Endothelial cell of umbilical vein (primary cell): ENCODE measurements at regions not wholly inside any gene's neighbourhood (a gene's known extent, or its start where the extent isn't known, plus 50 kb on each side); places are given as distances from the start of the nearest gene placed in this dataset.

ENCODE experiments used
- BruUV-seq: library from RNA; stranded (reverse); fragments of 400-500 nt; replicated peaks from 2 replicates; lab custom pipeline; 2021; lab: Mats Ljungman, UMichigan
- CTCF ChIA-PET: fragments of 300-600, 350-600 bp; sonication (Branson Sonifier 250); formaldehyde crosslinking; loops from one replicate; lab custom pipeline; 2021; ENCODE audit warnings: antibody characterized with exemption, inconsistent platforms; lab: Charles Lee
- POLR2A ChIA-PET: fragments of 300-600, 350-600 bp; sonication (Branson Sonifier 250); formaldehyde crosslinking; loops from one replicate; lab custom pipeline; 2021; ENCODE audit warnings: antibody characterized with exemption, inconsistent platforms; lab: Charles Lee
- DNase-seq: peaks from one replicate; pipeline ENCODE4 v3.0.0-alpha.2; 2011; ENCODE audit warnings: low read depth, low spot score
- FAIRE-seq: peaks from 2 replicates; lab custom pipeline; 2011; peaks lifted over from hg19 to GRCh38; lab: Jason Lieb, UNC
- H2AFZ ChIP-seq: 2 replicates; pipeline ENCODE4 v1.6.0; 2012; ENCODE audit warnings: low read depth, low read length, control low read depth, inconsistent platforms
- H3K27ac ChIP-seq: 2 replicates; pipeline ENCODE4 v1.5.1; 2011; ENCODE audit warnings: low read depth, mild to moderate bottlenecking, control low read depth, low read length, moderate library complexity; ENCODE audit not compliant: insufficient read depth
- H3K27me3 ChIP-seq, 2 experiments: 2 replicates each; pipeline versions ENCODE4 v1.6.0 to v1.6.1; 2011; ENCODE audit warnings: low read length in 2 of 2, mixed read lengths in 1 of 2; ENCODE audit not compliant: control insufficient read depth in 2 of 2, insufficient read depth in 2 of 2
- H3K36me3 ChIP-seq, 2 experiments: 2 replicates in 1 of 2; 3 replicates in 1 of 2; pipeline ENCODE4 v1.5.1; 2011; ENCODE audit warnings: low read length in 2 of 2, mild to moderate bottlenecking in 1 of 2, moderate library complexity in 1 of 2; ENCODE audit not compliant: control insufficient read depth in 2 of 2, insufficient read depth in 2 of 2; ENCODE audit errors: extremely low read depth in 1 of 2
- H3K4me1 ChIP-seq: 3 replicates; pipeline ENCODE4 v1.5.1; 2011; ENCODE audit warnings: mild to moderate bottlenecking, low read length; ENCODE audit not compliant: control insufficient read depth, insufficient read depth; ENCODE audit errors: extremely low read depth
- H3K4me2 ChIP-seq: 2 replicates; pipeline ENCODE4 v1.6.1; 2011; ENCODE audit warnings: low read length, control low read depth, mixed read lengths; ENCODE audit not compliant: insufficient read depth
- H3K4me3 ChIP-seq, 3 experiments: fragments of 200-600 bp in 1 of 3; sonication (generic), shearing (Covaris generic) in 1 of 3; replicated peaks in 1 of 3; 2 replicates each; pipeline ENCODE4 v1.5.1; 2011 to 2016; ENCODE audit warnings: control low read depth in 3 of 3, low read length in 3 of 3, mild to moderate bottlenecking in 2 of 3, inconsistent platforms in 1 of 3, low read depth in 1 of 3, moderate library complexity in 1 of 3; ENCODE audit not compliant: insufficient read depth in 1 of 3
- H3K79me2 ChIP-seq: 2 replicates; pipeline ENCODE4 v1.6.0; 2012; ENCODE audit warnings: low read length, inconsistent platforms; ENCODE audit not compliant: control insufficient read depth, insufficient read depth
- H3K9ac ChIP-seq: replicated peaks from 2 replicates; pipeline ENCODE3; 2011; ENCODE audit warnings: low read length, control low read depth; ENCODE audit not compliant: insufficient read depth; ENCODE audit errors: extremely low read depth
- H3K9me1 ChIP-seq: replicated peaks from 3 replicates; pipeline ENCODE4 v1.6.0; 2011; ENCODE audit warnings: mild to moderate bottlenecking, low read length; ENCODE audit not compliant: control insufficient read depth, insufficient read depth; ENCODE audit errors: extremely low read depth
- H3K9me3 ChIP-seq: replicated peaks from 2 replicates; pipeline ENCODE4 v1.5.1; 2012; ENCODE audit warnings: low read length, inconsistent platforms; ENCODE audit not compliant: control insufficient read depth, insufficient read depth
- H4K20me1 ChIP-seq: replicated peaks from 2 replicates; pipeline ENCODE3; 2011; ENCODE audit warnings: mild to moderate bottlenecking, low read length; ENCODE audit not compliant: control insufficient read depth, insufficient read depth; ENCODE audit errors: extremely low read depth
- EZH2 ChIP-seq: IDR thresholded peaks from 2 replicates; pipeline ENCODE4 v1.6.1; 2012; ENCODE audit warnings: borderline replicate concordance, low read depth, mild to moderate bottlenecking, moderate library complexity, low read length, inconsistent platforms; ENCODE audit not compliant: severe bottlenecking
- FOS ChIP-seq: IDR thresholded peaks from 2 replicates; pipeline ENCODE4 v1.6.1; 2011; ENCODE audit warnings: mild to moderate bottlenecking, low read length, moderate library complexity, borderline replicate concordance; ENCODE audit not compliant: insufficient read depth
- GATA2 ChIP-seq: IDR thresholded peaks from 2 replicates; pipeline ENCODE4 v1.7.0; 2011; ENCODE audit warnings: low read depth, mild to moderate bottlenecking, moderate library complexity, mixed read lengths, low read length; ENCODE audit not compliant: insufficient read length, insufficient read depth
- JUN ChIP-seq: IDR thresholded peaks from 2 replicates; pipeline ENCODE4 v1.6.1; 2011; ENCODE audit warnings: borderline replicate concordance, low read depth; ENCODE audit not compliant: insufficient read length, insufficient read depth
- MYC ChIP-seq: IDR thresholded peaks from one replicate; pipeline ENCODE4 v1.6.1; 2011; ENCODE audit warnings: mild to moderate bottlenecking, low read depth, low read length
- POLR2A ChIP-seq: IDR thresholded peaks from 2 replicates; pipeline ENCODE4 v1.6.1; 2012; ENCODE audit warnings: low read depth, mild to moderate bottlenecking, control low read depth, low read length
- POLR2AphosphoS5 ChIP-seq: IDR thresholded peaks from 2 replicates; pipeline ENCODE4 v1.6.1; 2012; ENCODE audit warnings: low read depth, mild to moderate bottlenecking, control low read depth, low read length, moderate library complexity; ENCODE audit not compliant: insufficient read depth
- dilution Hi-C: fragments of 300-500 bp; cut with MboI; formaldehyde crosslinking; loops from one replicate; pipeline ENCODE4 v1.15.0; 2019; ENCODE audit warnings: low sequenced_read_pairs; ENCODE audit not compliant: extremely low pct_ligation_motif_present
- intact Hi-C: fragments of 100-400 bp; cut with micrococcal nuclease; formaldehyde crosslinking; loops from one replicate; pipeline ENCODE4 v1.10.0; 2022
- TF ChIP-seq, protein P1 (sequence below): IDR thresholded peaks from 2 replicates; pipeline ENCODE4 v1.6.1; 2011; ENCODE audit not compliant: insufficient read depth, insufficient read length
- TF ChIP-seq, protein P2 (sequence below), 2 donors: IDR thresholded peaks; 1 replicate in 1 of 2; 2 replicates in 1 of 2; pipeline ENCODE4 v1.5.1; 2011; ENCODE audit warnings: low read length in 2 of 2, mild to moderate bottlenecking in 2 of 2, moderate library complexity in 2 of 2, control low read depth in 1 of 2, inconsistent platforms in 1 of 2, low read depth in 1 of 2; ENCODE audit not compliant: insufficient read depth in 1 of 2; ENCODE audit errors: extremely low read depth in 1 of 2

DNA sequence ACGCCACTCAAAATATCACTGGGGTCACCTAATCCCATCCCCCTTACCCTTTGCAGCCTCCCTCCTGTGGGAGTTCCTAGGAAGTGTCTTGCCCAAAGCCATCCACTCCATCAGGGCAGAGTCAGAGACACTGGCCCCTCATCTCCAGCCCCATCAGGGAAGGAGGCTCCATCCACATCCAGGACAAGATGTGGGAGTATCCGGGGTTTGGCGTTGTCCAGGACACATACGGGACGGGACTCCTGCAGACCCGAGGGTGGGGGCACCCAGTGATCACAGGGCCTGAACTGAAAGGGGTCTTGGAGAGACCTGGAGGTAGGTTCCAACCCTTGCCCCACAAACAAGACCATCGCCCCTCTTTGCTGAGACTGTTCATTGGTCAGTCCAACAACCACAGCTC, 348.2 kb downstream of the MATN1 start:
- intact Hi-C loops (no loop called here), dilution Hi-C loops (no loop called here)
- H3K4me2 ChIP-seq, result no peak overlapping the region
- H3K36me3 ChIP-seq, result no peaks in the 10 kb centered on the region
- no peak overlapping the region for H3K4me3 ChIP-seq
- H3K9ac ChIP-seq, result no peak overlapping the region
- ChIA-PET POLR2A (no interaction called here), CTCF (no interaction called here)
- H3K4me1 ChIP-seq, result no peaks in the 10 kb centered on the region
- no peaks in the 10 kb centered on the region for H3K9me1 ChIP-seq
- DNase-seq (no peak), FAIRE-seq (no peak)
- H3K9me3 ChIP-seq, result no peaks in the 10 kb centered on the region
- no peak overlapping the region for H3K27ac ChIP-seq
- no peaks in the 10 kb centered on the region for H3K27me3 ChIP-seq
- no peaks in the 10 kb centered on the region for H4K20me1 ChIP-seq
- TF ChIP-seq FOS (no peak), JUN (no peak), GATA2 (no peak), POLR2A (no peak), POLR2AphosphoS5 (no peak), MYC (no peak), EZH2 (no peak)
- TF ChIP-seq, protein P1, sequence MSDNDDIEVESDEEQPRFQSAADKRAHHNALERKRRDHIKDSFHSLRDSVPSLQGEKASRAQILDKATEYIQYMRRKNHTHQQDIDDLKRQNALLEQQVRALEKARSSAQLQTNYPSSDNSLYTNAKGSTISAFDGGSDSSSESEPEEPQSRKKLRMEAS, result no peak
- TF ChIP-seq, protein P2, sequence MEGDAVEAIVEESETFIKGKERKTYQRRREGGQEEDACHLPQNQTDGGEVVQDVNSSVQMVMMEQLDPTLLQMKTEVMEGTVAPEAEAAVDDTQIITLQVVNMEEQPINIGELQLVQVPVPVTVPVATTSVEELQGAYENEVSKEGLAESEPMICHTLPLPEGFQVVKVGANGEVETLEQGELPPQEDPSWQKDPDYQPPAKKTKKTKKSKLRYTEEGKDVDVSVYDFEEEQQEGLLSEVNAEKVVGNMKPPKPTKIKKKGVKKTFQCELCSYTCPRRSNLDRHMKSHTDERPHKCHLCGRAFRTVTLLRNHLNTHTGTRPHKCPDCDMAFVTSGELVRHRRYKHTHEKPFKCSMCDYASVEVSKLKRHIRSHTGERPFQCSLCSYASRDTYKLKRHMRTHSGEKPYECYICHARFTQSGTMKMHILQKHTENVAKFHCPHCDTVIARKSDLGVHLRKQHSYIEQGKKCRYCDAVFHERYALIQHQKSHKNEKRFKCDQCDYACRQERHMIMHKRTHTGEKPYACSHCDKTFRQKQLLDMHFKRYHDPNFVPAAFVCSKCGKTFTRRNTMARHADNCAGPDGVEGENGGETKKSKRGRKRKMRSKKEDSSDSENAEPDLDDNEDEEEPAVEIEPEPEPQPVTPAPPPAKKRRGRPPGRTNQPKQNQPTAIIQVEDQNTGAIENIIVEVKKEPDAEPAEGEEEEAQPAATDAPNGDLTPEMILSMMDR (IDR thresholded peaks at IDR 0.05; ENCODE audit: extremely low read depth in 1 of 2, insufficient read depth in 1 of 2, low read depth in 1 of 2, low read length in 2 of 2), result no peak
- BruUV-seq, result no TSS peak
- H2AFZ ChIP-seq, result no peak overlapping the region
- H3K79me2 ChIP-seq, result no peaks in the 10 kb centered on the region
